ENCODE measurements at regions not wholly inside any gene's neighbourhood (a gene's known extent, or its start where the extent isn't known, plus 50 kb on each side); places are given as distances from the start of the nearest gene placed in this dataset.
A peak's percentile ranks its signal among the peaks of the same experiment; 100 is the strongest.

GRCh38 chr22:26786398-26786797 lies 129.0 kb downstream of the MIAT start:
- no peaks in the 10 kb centered on the region for H4K20me1 ChIP-seq (replicated peaks in 1 of 2; ENCODE audit: control insufficient read depth in 1 of 2, insufficient read depth in 2 of 2, low read length in 2 of 2)
- no peak for FAIRE-seq

More at GRCh38 chr22:26786398-26786797, 129.0 kb downstream of the MIAT start:
- WGBS, 2 experiments (ENCODE audit: extremely low coverage in 1 of 2, insufficient coverage in 1 of 2, insufficient read length in 1 of 2, insufficient replicate concordance in 2 of 2, low coverage in 1 of 2, low lambda C conversion rate in 2 of 2, missing lambda C conversion rate in 1 of 2) = 83% methylated on average over 9 of the region's 9 CpGs; no CpG with 5 or more reads in 1 of the 2 experiments
- no peak overlapping the region for H4K8ac ChIP-seq (ENCODE audit: extremely low read depth, insufficient read depth, low read length)
- H3K4me3 ChIP-seq (ENCODE audit: extremely low read depth in 1 of 4, insufficient read depth in 2 of 4, low read depth in 3 of 4, low read length in 4 of 4) = no peak overlapping the region
- H3K27ac ChIP-seq (ENCODE audit: low read depth, low read length) = no peak overlapping the region
- H2BK5ac ChIP-seq (ENCODE audit: low read depth, low read length) = no peak overlapping the region
- H3K27me3 ChIP-seq (replicated peaks in 1 of 4; ENCODE audit: control insufficient read depth in 3 of 4, extremely low read depth in 1 of 4, insufficient read depth in 3 of 4, low read length in 3 of 4) = peaks cover 0 to 3% (median 0%) of the 10 kb centered on the region in 4 experiments; a peak in 2 of 7 replicates
- no peak overlapping the region for H3K9ac ChIP-seq (replicated peaks in 1 of 4; ENCODE audit: extremely low read depth in 1 of 4, low read depth in 3 of 4, low read length in 3 of 4)
- H3K14ac ChIP-seq (ENCODE audit: insufficient read length) = no peak overlapping the region
- H2BK15ac ChIP-seq (ENCODE audit: low read length) = no peak overlapping the region
- H3K79me2 ChIP-seq (ENCODE audit: control insufficient read depth in 1 of 2, insufficient read depth in 2 of 2, low read length in 2 of 2) = no peaks in the 10 kb centered on the region
- no peak for DNase-seq (ENCODE audit: low read depth in 1 of 2, low spot score in 2 of 2)
- H3K36me3 ChIP-seq (ENCODE audit: control insufficient read depth in 2 of 4, insufficient read depth in 4 of 4, low read length in 3 of 4) = no peaks in the 10 kb centered on the region
- ChIA-PET CTCF (ENCODE audit: partially characterized antibody) (interaction anchor here (0.6 to 2.2 kb wide), 4 partner anchors 10 to 144 kb away, joined by 3 to 7 read pairs (median 3); no protein-coding TSS in a partner anchor), POLR2A (ENCODE audit: partially characterized antibody) (interaction anchor here (0.6 kb wide), 1 partner anchor 179 kb away, joined by 3 read pairs; no protein-coding TSS in a partner anchor)
- no peak overlapping the region for H3K23ac ChIP-seq (ENCODE audit: insufficient read length)
- H4K5ac ChIP-seq (ENCODE audit: insufficient read length, low read depth, low read length) = no peak overlapping the region
- no peak overlapping the region for H3K56ac ChIP-seq (replicated peaks; ENCODE audit: insufficient read length, low read depth, low read length)
- TF ChIP-seq, protein P1, sequence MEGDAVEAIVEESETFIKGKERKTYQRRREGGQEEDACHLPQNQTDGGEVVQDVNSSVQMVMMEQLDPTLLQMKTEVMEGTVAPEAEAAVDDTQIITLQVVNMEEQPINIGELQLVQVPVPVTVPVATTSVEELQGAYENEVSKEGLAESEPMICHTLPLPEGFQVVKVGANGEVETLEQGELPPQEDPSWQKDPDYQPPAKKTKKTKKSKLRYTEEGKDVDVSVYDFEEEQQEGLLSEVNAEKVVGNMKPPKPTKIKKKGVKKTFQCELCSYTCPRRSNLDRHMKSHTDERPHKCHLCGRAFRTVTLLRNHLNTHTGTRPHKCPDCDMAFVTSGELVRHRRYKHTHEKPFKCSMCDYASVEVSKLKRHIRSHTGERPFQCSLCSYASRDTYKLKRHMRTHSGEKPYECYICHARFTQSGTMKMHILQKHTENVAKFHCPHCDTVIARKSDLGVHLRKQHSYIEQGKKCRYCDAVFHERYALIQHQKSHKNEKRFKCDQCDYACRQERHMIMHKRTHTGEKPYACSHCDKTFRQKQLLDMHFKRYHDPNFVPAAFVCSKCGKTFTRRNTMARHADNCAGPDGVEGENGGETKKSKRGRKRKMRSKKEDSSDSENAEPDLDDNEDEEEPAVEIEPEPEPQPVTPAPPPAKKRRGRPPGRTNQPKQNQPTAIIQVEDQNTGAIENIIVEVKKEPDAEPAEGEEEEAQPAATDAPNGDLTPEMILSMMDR (IDR thresholded peaks at IDR 0.05; ENCODE audit: control extremely low read depth in 1 of 3, insufficient read depth in 1 of 3, low read depth in 1 of 3, low read length in 3 of 3) = no peak
- TF ChIP-seq BCL11A (IDR thresholded peaks at IDR 0.05; ENCODE audit: low read depth in 2 of 2, low read length in 2 of 2) (no peak), GABPA (IDR thresholded peaks at IDR 0.05; ENCODE audit: borderline replicate concordance, insufficient read depth, low read length) (no peak), CBX5 (IDR thresholded peaks at IDR 0.05; ENCODE audit: low read depth, low read length) (no peak), SUZ12 (IDR thresholded peaks at IDR 0.05; ENCODE audit: low read length) (no peak), CHD2 (IDR thresholded peaks at IDR 0.05; ENCODE audit: low read length) (no peak), SIN3A (conservative IDR thresholded peaks at IDR 0.05 in 1 of 2, IDR thresholded peaks at IDR 0.05 in 1 of 2; ENCODE audit: low read depth in 1 of 2, low read length in 2 of 2) (no peak), CBX8 (IDR thresholded peaks at IDR 0.05; ENCODE audit: borderline replicate concordance, low read depth, low read length) (no peak), NANOG (IDR thresholded peaks at IDR 0.05; ENCODE audit: insufficient read depth, low read depth, low read length, poor library complexity, severe bottlenecking) (no peak)
- H2BK120ac ChIP-seq (replicated peaks; ENCODE audit: low read depth, low read length) = no peak overlapping the region
- peaks cover 0 to 2% (median 0%) of the 10 kb centered on the region in 4 experiments; a peak in 2 of 7 replicates for H3K4me1 ChIP-seq (replicated peaks in 1 of 4; ENCODE audit: control insufficient read depth in 3 of 4, insufficient read depth in 4 of 4, low read length in 3 of 4)
- no peak overlapping the region for H4K91ac ChIP-seq (replicated peaks; ENCODE audit: insufficient read length, low read length)
- no peak overlapping the region for H3K4ac ChIP-seq (replicated peaks; ENCODE audit: insufficient read length, low read depth, low read length)
- no peaks in the 10 kb centered on the region for H3K23me2 ChIP-seq (ENCODE audit: low read depth, low read length)
- no peak overlapping the region for H3K18ac ChIP-seq (ENCODE audit: extremely low read depth, low read length)
- no peak overlapping the region for H2AFZ ChIP-seq (ENCODE audit: low read length)
- H2BK20ac ChIP-seq (ENCODE audit: low read length) = 0 out of 2 replicates have a peak overlapping the region, but pooled peaks have one; percentile 9
- no peak overlapping the region for H2AK5ac ChIP-seq (ENCODE audit: low read depth, low read length)
- no peaks in the 10 kb centered on the region for H3K79me1 ChIP-seq (ENCODE audit: low read depth, low read length)
- H2BK12ac ChIP-seq (ENCODE audit: low read depth, low read length) = no peak overlapping the region
- no peak overlapping the region for H3K4me2 ChIP-seq (ENCODE audit: insufficient read depth in 1 of 2, low read depth in 2 of 2, low read length in 2 of 2)
- H3K9me3 ChIP-seq (ENCODE audit: insufficient read depth in 2 of 2, low read depth in 1 of 2, low read length in 1 of 2) = no peaks in the 10 kb centered on the region

Data from H1 (cell line).